Nephron (organoid): ENCODE measurements at regions not wholly inside any gene's neighbourhood (a gene's known extent, or its start where the extent isn't known, plus 50 kb on each side); places are given as distances from the start of the nearest gene placed in this dataset.
A peak's percentile ranks its signal among the peaks of the same experiment; 100 is the strongest.

Experiments used
- H3K27ac Mint-ChIP-seq, 3 experiments: 2 replicates each; pipeline ENCODE4 v1.8.0; 2020; ENCODE audit warnings: mixed read lengths in 3 of 3, mild to moderate bottlenecking in 2 of 3, moderate library complexity in 1 of 3
- H3K27me3 Mint-ChIP-seq: 2 replicates; pipeline ENCODE4 v1.8.0; 2021; ENCODE audit warnings: low read depth, mild to moderate bottlenecking, moderate library complexity, mixed read lengths
- H3K36me3 Mint-ChIP-seq: 2 replicates; pipeline ENCODE4 v1.8.0; 2020; ENCODE audit warnings: low read depth, mixed read lengths
- H3K4me1 Mint-ChIP-seq: 2 replicates; pipeline ENCODE4 v1.8.0; 2020; ENCODE audit warnings: mixed read lengths
- H3K4me3 Mint-ChIP-seq, 3 experiments: 2 replicates each; pipeline ENCODE4 v1.8.0; 2020; ENCODE audit warnings: mild to moderate bottlenecking in 3 of 3, mixed read lengths in 3 of 3, moderate library complexity in 2 of 3
- H3K9me3 Mint-ChIP-seq: 2 replicates; pipeline ENCODE4 v1.8.0; 2020; ENCODE audit warnings: mixed read lengths
- TF ChIP-seq, protein P1 (sequence below), 3 experiments: fragments of 200-600 bp; sonication (generic); IDR thresholded peaks; one replicate each; pipeline ENCODE4 v1.5.0; 2021; ENCODE audit warnings: antibody characterized with exemption in 3 of 3; ENCODE audit not compliant: unreplicated experiment in 3 of 3

DNA sequence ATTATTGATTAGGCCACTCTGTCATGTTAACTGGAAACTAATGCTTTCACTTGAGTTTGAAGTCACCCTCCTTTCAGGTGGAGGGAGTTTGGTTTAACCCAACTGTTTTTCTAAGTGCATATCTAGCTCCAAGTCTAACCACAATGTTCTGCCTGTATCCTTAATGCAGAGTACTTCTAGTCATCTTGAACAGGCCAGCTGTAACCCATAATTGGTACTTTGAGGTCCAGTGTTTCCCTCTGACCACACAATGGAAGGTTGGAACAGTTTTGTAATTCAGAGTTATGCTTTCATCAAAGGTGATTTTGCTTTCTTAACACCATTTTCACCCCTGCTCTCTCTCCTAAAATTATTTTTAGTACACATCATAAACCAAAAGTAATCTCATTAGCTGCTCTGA is 237.2 kb upstream of the DCN start:
- no peak overlapping the region for H3K27ac Mint-ChIP-seq
- H3K36me3 Mint-ChIP-seq: no peaks in the 10 kb centered on the region
- TF ChIP-seq, protein P1, sequence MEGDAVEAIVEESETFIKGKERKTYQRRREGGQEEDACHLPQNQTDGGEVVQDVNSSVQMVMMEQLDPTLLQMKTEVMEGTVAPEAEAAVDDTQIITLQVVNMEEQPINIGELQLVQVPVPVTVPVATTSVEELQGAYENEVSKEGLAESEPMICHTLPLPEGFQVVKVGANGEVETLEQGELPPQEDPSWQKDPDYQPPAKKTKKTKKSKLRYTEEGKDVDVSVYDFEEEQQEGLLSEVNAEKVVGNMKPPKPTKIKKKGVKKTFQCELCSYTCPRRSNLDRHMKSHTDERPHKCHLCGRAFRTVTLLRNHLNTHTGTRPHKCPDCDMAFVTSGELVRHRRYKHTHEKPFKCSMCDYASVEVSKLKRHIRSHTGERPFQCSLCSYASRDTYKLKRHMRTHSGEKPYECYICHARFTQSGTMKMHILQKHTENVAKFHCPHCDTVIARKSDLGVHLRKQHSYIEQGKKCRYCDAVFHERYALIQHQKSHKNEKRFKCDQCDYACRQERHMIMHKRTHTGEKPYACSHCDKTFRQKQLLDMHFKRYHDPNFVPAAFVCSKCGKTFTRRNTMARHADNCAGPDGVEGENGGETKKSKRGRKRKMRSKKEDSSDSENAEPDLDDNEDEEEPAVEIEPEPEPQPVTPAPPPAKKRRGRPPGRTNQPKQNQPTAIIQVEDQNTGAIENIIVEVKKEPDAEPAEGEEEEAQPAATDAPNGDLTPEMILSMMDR (IDR thresholded peaks at IDR 0.05; ENCODE audit: unreplicated experiment in 3 of 3): no peak

DNA sequence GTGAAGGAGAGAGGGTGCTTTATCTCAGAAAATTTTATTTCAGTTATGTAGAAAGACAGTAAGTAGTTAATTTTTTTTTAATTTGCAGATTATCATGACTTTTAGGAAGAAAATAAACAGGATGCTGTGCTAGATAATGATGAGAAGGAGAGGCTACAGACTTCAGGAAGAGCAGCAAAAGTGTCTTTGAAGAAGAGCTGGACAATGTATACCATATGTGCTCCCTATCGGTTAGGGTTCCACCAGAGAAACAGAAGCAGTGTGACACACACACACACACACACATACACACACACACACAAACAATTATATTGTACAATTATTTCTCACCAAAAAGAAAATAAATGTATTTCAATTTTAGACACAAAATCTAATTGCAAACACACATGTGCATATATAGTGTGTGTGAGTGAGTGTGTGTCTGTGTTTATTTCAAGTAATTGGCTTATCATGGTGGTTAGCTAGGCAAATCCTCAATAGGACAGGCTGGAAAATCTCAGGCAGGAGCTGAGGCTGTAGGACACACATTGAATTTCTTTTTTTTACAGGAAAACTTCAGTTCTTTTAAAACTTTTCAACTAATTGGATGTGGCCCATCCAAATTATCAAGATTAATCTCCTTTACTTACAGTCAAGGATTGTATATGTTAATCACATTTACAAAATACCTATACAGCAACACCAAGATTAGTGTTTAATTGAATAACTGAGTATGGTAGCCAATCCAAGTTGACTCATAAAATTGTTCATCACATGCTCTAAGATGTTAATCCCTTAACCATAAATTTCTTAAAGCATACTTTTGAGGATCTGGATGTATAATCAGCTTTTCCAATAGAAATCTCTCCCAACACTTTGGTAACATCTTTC is 235.8 kb upstream of the DCN start:
- Mint-ChIP-seq H3K4me3 (no peak overlapping the region), H3K4me1 (peaks cover 26% of the 10 kb centered on the region), H3K36me3 (no peaks in the 10 kb centered on the region), H3K27me3 (no peaks in the 10 kb centered on the region), H3K27ac (peak overlapping the region in 1 of 3 experiments; percentile 38), H3K9me3 (no peaks in the 10 kb centered on the region)
- TF ChIP-seq, protein P1 (IDR thresholded peaks at IDR 0.05; ENCODE audit: unreplicated experiment in 3 of 3): no peak

More for the DNA sequence above, 237.2 kb upstream of the DCN start:
- Mint-ChIP-seq H3K4me1 (peaks cover 13% of the 10 kb centered on the region), H3K9me3 (no peaks in the 10 kb centered on the region), H3K27me3 (no peaks in the 10 kb centered on the region), H3K4me3 (no peak overlapping the region)

DNA sequence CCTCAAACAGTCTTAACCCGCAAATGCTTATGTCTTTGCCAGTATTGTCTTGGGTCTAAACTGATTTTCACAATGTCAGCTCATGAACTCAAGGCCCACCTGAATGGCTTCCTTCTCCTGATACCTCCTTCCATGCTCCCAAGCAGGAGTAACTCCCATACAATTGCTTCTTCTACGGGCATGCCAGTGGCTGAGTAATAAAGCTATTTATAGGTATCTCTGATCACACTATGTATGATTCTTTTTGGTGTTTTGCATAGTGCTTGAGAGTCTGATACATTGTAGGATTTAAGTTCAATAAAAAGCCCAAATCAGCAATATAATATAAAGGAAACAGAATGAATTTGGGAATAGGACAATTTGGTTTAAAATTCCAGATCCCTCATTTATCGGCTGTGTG is 235.0 kb upstream of the DCN start:
- no peak overlapping the region for H3K4me3 Mint-ChIP-seq
- H3K4me1 Mint-ChIP-seq: peaks cover 26% of the 10 kb centered on the region
- no peaks in the 10 kb centered on the region for H3K27me3 Mint-ChIP-seq
- H3K9me3 Mint-ChIP-seq: no peaks in the 10 kb centered on the region
- TF ChIP-seq, protein P1 (IDR thresholded peaks at IDR 0.05; ENCODE audit: unreplicated experiment in 3 of 3): no peak
- no peak overlapping the region for H3K27ac Mint-ChIP-seq
- H3K36me3 Mint-ChIP-seq: no peaks in the 10 kb centered on the region

DNA sequence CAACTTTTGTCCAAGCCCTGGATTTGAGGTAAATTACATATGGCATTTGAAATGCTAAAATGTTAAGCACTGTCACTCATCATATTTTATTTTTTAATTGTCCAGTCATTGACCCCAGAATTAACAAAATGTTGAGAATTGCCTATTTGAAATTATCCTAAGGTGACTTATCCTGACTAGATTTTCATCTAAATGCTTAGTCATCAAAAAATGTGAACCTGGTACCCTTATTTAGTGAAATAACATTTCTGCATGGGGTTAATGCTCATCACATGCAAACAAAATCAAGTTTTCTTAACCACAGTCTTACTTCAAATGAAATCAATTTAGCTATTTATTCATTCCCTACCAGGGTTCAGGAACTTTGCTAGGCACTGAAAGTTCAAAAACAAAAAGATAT is 232.0 kb upstream of the DCN start:
- Mint-ChIP-seq H3K36me3 (no peaks in the 10 kb centered on the region), H3K27me3 (no peaks in the 10 kb centered on the region), H3K4me1 (peaks cover 21% of the 10 kb centered on the region), H3K4me3 (no peak overlapping the region), H3K27ac (peak overlapping the region in 2 of 3 experiments; percentile 2 to 7), H3K9me3 (no peaks in the 10 kb centered on the region)
- TF ChIP-seq, protein P1 (IDR thresholded peaks at IDR 0.05; ENCODE audit: unreplicated experiment in 3 of 3): no peak

DNA sequence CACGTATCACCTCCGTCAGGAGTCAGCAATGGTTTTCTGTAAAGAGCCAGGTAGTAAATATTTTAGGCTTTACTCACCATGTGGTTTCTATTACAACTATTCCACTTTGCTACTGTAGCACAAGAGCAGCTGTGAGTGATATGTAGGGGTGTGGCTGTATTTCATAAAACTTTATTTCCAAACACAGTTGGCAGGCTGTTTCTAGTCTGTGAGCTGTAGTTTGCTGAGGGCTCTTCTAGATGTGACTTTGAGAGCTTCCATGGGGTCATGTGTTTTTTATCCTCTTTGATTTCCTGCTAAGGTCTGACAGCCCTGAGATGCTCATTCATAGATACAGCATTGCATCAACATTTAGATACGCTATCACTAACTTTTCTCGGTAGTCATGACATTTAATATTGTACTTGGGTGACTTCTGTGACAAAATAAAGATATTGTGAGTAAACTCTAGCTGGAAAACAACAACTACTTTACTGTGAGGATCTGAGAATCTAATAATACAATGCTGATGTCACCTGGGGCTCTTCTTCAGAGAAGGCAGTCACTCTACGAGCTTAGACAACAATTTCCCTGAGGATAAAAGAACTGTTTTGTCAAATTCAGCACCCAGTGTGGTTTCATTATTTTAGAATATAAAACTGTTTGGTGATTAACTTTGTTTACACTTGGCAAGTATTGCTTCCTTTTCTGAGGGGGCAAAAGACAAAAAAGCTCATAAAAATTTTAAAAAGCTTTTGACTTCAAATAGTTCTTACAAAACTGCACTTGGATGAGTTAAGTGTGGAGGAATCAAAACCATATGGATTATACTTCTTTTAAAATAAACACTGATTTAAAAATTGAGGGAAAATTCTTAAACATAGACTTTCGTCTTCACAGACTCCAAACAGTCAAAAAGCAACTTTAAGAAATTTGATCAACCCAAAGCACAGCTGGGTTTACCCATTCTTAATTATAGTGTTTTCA is 231.2 kb upstream of the DCN start:
- Mint-ChIP-seq H3K27me3 (no peaks in the 10 kb centered on the region), H3K4me3 (no peak overlapping the region), H3K9me3 (no peaks in the 10 kb centered on the region), H3K4me1 (peaks cover 21% of the 10 kb centered on the region), H3K36me3 (no peaks in the 10 kb centered on the region), H3K27ac (peak overlapping the region; percentile 34 to 47 (median 40))
- TF ChIP-seq, protein P1 (IDR thresholded peaks at IDR 0.05; ENCODE audit: unreplicated experiment in 3 of 3): no peak
